Stimulated activated CD4-positive, alpha-beta T cell treated with anti-CD3 and anti-CD28 coated beads, TNF-alpha, amount 100 ng/mL, for 4 hours (primary cell): ENCODE measurements at regions not wholly inside any gene's neighbourhood (a gene's known extent, or its start where the extent isn't known, plus 50 kb on each side); places are given as distances from the start of the nearest gene placed in this dataset.

Experiments used
- DNase-seq, 3 experiments: peaks; one replicate each; pipeline ENCODE4 v3.0.0-alpha.2; 2020; ENCODE audit warnings: low read depth in 3 of 3

DNA sequence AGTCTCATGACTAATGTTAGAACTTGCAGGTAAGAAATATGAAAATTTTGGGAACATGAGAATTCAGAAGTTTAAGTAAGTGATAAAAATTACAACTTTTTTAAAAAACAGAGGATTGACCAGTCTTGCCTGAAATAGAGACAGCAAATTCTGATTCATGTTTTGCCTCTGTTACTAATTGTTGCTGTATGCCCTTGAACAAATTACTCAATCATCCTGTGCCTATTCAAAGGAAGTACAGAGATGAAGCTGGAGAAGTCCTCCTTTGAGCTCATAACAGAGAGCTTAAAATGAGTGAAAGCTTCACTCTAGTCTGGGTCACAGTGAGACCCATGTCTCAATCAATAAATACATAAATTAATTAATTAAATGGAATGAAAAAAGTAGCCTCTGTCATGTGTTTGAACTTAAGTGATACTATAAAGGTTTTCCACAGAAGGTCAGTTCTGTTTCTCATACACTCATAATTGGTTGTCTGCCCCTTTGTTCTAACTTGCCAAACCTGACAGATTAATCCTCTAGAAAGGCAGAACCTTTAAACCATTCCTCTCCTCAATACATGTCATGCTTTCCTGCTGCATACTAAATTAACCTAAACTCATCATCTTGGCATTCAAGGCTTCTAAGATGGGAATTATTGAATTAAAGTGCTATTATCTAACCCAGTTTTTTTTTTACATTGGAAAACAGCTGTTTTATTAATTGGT is 374.6 kb upstream of the LRATD1 start:
- DNase-seq: no peak

DNA sequence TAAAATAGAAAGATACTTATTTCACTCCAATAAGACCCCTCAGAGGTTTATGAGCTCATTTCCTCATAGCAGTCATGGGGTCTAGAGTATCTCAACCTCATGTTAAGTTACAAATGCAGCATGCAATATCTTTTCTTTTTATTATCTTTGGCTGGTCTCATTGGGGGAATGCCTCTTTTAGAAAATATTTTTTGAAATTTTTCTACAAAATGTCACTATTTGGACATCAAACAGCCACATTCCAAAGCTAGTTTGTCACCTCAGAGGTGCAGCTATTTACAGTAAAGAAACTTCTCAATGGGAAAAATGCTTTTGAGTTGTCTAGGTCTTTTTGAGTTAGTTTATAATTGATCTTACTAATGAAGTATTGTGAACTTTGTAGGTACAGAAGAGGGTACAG is 370.7 kb upstream of the LRATD1 start:
- no peak for DNase-seq

DNA sequence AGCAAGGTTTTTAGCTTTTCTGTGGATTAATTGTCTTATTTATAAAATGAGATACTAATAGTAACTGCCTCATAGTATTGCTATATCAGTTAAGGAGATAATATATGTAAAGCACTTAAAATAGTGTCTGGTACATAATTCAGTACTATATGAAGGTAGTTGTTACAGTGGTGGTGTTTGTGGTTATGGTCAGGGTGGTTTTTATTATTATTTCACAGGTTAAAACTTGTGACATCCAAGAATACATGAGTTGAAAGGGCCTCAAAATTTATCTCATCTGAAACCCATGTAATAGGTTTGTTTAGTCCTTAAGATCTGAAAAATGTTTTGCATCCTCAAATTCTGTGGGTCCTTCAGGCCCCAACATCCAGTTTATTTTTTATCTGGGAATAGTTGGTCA is 369.5 kb upstream of the LRATD1 start:
- no peak for DNase-seq

- DNase-seq: no peak
Observed at GRCh38 chr2:14270036-14270582, 362.4 kb upstream of the LRATD1 start.

GRCh38 chr2:14272396-14273075 is 360.0 kb upstream of the LRATD1 start:
- no peak for DNase-seq

GRCh38 chr2:14273650-14274049 is 358.9 kb upstream of the LRATD1 start:
- DNase-seq: no peak

GRCh38 chr2:14284244-14284643 is 348.3 kb upstream of the LRATD1 start:
- DNase-seq: no peak

DNA sequence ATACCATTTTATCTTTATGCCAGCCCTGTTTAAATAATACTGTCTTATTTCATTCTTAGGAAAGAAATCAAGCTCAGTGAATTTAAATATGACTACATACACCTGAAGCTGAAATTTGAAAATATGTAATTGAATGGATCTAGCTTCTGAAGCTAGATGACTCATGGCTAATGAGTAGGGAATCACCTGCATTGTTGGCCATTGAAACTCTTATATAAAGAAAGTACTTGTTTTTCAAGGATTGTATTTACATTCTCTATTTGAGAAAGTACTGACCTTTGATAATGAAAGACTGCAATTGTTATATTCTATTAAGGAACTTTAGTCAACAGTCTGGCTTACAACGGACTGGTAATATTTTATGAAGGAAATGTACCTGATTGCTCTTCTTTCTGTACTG is 346.7 kb upstream of the LRATD1 start:
- DNase-seq: no peak

DNA sequence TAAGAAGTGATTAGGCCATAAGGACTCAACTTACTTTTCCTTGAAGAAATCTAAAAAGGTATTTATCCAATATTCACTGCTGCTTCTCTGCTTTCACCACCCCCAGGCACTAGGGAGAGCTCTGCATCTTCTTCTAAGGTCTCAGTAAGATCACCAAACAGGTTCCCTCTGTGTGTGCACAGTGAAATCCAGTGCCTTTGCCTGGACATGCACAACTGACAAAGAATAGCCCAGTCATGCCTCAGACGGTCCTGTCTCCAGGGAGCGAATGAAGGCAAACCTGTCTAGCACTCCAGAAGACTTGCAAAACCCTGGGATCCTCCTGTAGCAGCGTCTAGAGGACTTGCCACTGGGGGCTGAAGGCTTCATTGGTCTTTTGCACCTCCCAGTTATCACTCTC is 344.5 kb upstream of the LRATD1 start:
- DNase-seq: no peak

- no peak for DNase-seq
Observed at GRCh38 chr2:14292964-14293363, 339.6 kb upstream of the LRATD1 start.

GRCh38 chr2:14297340-14297739 is 335.2 kb upstream of the LRATD1 start:
- no peak for DNase-seq

DNA sequence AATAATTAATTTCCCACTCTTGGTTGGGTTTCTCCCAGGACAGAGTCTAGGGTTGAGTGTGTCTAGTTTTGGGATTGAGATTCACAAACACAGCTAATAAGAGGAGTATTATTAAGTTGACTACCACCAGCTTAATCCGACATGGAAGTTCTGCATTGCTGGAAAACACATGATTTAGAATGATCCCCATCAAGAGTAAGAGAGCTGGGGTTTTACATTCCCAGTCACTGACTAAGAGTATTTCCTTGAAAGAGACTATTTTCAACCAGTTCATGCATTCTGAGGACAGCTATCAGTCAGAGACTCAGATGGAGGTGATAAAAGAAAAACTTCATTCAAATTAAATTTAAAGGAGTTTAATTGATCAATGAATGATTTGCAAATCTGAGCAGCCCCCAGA is 334.6 kb upstream of the LRATD1 start:
- no peak for DNase-seq

DNA sequence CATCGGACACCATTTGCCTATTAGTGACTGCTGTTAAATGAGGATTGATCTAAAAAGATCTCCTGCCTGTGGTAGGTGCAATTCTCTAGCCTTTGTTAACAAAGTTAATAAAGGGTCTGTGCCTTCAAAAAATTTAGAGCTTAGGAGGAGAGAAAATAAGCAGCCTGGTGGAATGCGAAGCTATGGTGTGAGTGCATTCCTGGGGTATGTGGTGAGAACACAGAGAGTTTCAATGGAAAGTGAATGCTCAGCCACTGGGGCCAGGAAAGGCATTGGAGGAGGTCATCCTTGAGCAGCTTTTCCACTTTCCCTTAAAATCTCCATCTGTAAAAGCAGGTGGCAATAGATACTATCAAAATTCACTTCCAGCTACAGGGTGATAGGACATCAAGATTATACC is 331.2 kb upstream of the LRATD1 start:
- no peak for DNase-seq

- no peak for DNase-seq
Observed at GRCh38 chr2:14303366-14304115, 329.0 kb upstream of the LRATD1 start.

DNA sequence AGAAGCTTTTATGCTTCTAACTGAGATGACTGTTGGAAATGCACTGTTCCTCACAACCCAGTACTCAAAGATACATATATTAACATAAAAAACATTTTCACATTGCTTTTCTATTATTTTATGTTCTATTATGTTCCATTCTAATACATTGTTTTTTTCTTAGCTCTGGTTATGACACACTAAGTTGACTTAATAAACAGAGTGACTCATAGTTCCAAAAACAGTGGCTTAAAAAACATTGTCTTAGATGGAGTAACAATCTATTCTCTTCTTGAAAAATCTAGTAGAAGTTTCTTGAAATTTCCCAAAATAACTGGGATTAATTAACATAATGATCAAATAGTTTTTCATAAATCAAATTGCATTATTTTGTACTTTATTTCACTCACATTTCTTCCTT is 328.2 kb upstream of the LRATD1 start:
- no peak for DNase-seq

DNA sequence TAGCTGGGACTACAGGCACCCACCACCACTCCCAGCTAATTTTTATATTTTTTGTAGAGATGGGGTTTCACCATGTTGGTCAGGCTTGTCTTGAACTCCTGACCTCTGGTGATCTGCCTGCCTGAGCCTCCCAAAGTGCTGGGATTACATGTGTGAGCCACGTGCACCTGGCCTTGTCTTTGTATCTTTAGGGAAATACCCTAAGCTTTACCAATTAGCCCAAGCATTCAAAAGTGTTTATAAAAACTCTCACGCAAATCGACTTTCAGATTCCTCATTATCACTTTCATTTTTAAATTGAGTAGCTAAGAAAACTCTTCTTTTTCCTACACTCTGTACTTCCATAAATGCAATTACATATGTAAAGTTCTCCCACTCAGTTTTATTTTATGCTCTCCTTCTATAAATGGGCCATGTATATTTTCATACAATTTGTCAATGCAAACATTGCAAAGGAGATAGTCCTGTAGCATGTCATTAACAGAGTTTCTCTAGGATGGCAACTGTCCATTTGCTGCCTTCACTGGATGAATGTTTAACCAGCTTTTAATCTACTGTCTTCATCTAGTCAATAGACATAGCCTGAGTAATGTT is 326.2 kb upstream of the LRATD1 start:
- no peak for DNase-seq

- DNase-seq: no peak
Observed at GRCh38 chr2:14313341-14313740, 319.2 kb upstream of the LRATD1 start.

DNA sequence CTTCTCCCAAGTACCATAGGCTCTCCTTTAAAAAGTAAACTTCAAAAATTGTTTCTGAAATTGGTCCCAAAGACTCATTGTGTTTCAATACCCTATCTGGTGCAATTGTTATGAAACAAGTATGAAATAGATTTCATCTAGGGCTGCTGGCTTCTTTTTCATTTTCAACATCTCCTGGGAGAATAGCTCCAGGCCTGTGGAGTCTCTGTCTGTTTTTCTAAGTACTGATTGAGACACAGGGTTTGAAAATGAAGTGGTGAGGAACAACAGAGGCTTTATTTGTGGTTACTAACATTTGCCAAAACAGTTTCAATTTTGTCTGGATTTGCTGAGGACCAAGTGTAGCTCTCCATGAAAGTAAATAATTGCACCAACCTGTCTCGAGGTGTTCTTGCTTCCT is 315.9 kb upstream of the LRATD1 start:
- DNase-seq: no peak

GRCh38 chr2:14321357-14321756 is 311.2 kb upstream of the LRATD1 start:
- no peak for DNase-seq

- no peak for DNase-seq
Observed at GRCh38 chr2:14322306-14322705, 310.2 kb upstream of the LRATD1 start.

DNA sequence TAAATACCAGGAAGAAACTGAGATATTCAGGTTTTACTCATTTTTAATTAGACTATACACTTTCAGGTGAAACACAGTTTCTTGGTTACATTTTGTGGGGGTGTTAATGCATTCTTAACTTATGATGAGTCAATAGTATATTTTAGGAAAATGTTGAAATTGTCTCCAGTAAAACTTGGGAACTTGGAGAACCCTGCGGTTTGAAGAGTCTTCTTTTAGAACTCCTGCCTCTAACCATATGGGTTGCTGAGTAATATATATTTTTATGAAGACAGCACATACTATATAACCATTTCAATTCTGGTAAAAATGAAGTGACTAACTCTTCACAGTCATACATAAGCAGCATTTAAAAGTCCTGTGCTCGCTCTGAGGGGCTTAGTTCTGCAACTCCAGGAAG is 308.2 kb upstream of the LRATD1 start:
- DNase-seq: no peak

DNA sequence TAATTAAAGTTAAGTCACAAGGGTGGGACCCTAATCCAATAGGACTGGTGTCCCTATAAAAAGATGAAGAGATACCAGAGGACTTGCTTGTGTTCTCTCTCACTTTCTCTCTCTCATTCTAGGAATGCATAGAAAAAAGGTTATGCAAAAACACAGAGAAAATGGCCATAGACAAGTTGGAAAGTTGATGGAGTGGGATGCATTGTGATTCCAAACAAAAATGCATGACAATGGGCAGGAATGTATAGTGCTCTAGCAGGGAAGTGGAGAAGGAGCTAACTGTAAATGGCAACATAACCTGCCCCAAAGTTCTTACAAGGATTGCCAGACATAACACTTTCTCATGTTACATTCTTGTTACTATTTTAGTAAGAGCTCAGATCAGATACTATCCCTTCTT is 301.6 kb upstream of the LRATD1 start:
- DNase-seq: no peak
